ENCODE measurements at regions not wholly inside any gene's neighbourhood (a gene's known extent, or its start where the extent isn't known, plus 50 kb on each side); places are given as distances from the start of the nearest gene placed in this dataset.

DNA sequence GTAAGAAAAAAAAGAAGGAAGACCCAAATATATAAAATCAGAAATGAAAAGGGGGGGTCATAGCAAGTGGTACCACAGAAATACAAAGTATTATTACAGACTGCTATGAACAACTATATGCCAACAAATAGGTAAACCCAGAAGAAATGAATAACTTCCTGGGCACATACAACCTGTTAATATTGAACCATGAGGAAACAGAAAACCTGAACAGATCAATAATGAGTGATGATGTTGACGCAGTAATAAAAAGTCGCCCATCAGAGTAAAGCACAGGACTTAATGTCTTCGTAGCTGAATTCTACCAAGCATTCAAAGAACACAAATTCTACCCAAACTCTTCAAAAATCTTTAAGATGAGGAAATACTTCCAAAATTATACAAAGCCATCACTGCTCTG lies 921.6 kb upstream of the SEMA6D start:
- TF ChIP-seq, protein P1, sequence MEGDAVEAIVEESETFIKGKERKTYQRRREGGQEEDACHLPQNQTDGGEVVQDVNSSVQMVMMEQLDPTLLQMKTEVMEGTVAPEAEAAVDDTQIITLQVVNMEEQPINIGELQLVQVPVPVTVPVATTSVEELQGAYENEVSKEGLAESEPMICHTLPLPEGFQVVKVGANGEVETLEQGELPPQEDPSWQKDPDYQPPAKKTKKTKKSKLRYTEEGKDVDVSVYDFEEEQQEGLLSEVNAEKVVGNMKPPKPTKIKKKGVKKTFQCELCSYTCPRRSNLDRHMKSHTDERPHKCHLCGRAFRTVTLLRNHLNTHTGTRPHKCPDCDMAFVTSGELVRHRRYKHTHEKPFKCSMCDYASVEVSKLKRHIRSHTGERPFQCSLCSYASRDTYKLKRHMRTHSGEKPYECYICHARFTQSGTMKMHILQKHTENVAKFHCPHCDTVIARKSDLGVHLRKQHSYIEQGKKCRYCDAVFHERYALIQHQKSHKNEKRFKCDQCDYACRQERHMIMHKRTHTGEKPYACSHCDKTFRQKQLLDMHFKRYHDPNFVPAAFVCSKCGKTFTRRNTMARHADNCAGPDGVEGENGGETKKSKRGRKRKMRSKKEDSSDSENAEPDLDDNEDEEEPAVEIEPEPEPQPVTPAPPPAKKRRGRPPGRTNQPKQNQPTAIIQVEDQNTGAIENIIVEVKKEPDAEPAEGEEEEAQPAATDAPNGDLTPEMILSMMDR (IDR thresholded peaks at IDR 0.05): no peak
- TF ChIP-seq POLR2A (IDR thresholded peaks at IDR 0.05): no peak

Data from lower leg skin (tissue), 3 donors.